Mesenteric fat pad (tissue), 1 donor: ENCODE measurements at regions not wholly inside any gene's neighbourhood (a gene's known extent, or its start where the extent isn't known, plus 50 kb on each side); places are given as distances from the start of the nearest gene placed in this dataset.
"Not testable (repeated sequence)": the region's sequence is repeated elsewhere in the genome, so short reads cannot be mapped to it uniquely, and the experiment has no call there.

Source experiments
- DNase-seq: peaks from one replicate; pipeline ENCODE4 v3.0.0-alpha.2; 2020; ENCODE audit warnings: low spot score
- donor health status: DM: yes; HTN: yes; CAD: no.

DNA sequence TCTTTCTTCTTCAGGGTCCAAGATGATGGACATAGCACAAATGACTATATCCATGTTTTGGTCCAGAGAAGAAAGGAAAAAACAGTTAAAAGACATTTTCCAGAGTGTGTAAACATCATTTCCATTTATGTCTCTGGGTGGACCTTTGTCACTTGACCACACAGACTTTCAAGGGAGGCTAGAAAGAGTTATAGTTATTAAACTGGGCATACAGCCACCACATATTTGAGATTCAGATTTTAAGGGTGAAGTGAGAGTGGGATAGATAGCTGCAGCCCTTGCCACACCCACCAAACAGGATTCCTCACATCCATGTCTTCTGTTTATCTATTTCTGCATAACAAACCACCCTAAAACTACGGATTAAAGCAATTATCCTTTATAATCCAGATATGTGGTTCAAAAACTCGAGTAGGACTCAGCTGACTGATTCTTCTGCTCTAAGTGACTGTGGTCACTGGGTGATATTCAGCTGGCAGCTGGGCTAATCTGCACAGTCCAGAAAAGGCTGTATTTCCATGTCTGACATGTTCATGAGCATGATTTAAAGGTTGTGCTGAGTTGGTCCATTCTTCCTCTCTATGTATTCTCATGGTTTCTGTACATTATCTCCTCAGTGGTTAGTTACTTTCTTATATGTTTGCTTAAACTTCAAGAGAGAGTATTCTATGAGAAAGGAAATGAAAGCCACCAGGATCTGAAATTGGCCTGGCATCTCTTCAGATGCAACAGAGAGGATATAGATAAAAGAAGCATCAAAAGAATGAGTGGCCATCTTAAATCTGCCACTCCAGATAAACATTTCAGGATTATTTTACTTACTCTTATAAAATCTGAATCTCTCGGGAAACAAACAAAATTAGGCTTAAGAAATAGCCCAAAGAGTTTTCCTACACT is 459.8 kb upstream of the CTSO start:
- no peak for DNase-seq

DNA sequence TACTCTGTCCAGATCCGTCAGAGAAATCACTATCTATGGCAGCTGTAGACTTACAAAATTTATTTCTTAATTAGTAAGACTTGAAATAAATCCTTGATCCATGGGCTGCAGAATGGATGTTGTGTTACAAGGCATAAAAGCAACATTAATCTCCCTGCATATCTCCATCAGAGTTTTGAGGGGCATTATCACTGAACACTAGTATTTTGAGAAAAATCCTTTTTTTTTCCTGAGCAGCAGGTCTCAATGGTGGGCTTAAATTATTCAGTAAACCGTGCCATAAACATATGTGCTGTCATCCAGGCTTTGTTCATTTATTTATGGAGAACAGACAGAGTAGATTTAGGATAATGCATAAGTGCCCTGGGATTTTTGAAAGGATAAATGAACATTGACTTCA is 457.9 kb upstream of the CTSO start:
- no peak for DNase-seq

DNA sequence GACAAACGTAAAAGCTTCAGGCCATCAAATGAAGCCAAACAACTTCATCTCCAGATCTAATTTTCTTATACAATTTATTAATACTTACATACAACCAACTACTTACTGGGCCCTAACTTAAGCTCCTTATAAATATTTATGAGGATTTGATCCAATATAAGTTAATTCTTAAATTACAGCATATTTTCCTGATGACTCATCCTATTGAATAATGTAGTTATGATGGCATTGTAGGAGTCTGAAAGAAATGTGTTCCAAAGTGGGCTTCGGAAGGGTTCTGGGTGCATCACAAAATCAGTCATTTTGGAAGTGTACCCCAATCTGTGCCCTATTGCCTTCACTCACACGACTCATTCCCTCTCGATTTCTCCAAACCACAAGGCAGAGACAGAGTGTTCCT is 455.1 kb upstream of the CTSO start:
- no peak for DNase-seq

DNA sequence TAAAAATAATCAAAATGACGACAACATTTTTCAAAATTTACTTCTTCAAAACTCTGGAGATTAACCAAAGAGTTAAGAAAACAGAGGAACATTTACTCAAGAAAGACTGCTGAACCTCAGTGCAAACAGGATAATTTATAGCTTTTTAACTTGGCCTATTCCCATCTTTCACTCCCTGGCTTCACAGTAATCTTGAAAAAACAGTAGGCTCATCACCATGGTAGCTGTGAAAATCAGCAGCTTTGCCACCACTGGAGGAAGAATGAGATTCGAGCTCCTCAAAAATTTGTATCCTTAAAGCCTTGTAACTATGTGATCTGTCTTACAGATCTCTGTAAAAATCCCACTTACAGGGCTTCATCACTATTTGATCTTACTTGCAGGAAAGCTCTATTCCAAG is 447.7 kb upstream of the CTSO start:
- DNase-seq = no peak

DNA sequence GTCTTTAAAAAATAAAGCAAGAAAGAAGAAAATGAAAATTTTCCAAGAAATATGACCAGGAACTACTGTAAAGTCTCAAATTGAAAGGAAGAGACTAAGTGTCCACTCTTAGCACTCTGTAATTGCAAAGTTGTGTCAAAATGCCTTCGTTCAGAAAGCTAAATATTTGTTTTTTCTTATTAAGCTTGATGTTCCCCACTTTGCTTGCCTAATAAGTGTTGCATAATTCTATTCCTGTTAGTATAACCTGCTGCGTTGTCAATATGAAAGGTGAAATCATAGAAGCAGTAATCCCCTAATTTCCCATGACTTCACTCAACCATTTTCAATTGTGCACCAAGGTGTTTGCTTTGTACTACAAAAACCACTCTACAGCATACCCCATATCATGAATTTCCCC is 442.9 kb upstream of the CTSO start:
- no peak for DNase-seq

DNA sequence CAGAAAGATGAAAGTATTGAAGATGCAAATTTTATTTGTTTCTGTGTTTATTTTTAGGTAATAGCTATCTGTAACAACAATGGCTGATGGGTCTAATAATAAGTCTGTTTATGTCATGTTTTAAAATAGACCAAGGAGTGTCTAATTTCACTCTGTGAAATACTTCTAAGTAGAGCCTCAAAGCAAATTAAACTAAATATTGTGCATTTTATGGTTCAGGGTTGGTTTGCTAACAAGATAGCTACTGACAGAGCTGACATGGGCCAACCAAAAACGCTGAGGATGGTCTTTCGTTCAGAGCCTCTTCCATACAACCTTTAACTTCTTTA is 437.6 kb upstream of the CTSO start:
- no peak for DNase-seq

DNA sequence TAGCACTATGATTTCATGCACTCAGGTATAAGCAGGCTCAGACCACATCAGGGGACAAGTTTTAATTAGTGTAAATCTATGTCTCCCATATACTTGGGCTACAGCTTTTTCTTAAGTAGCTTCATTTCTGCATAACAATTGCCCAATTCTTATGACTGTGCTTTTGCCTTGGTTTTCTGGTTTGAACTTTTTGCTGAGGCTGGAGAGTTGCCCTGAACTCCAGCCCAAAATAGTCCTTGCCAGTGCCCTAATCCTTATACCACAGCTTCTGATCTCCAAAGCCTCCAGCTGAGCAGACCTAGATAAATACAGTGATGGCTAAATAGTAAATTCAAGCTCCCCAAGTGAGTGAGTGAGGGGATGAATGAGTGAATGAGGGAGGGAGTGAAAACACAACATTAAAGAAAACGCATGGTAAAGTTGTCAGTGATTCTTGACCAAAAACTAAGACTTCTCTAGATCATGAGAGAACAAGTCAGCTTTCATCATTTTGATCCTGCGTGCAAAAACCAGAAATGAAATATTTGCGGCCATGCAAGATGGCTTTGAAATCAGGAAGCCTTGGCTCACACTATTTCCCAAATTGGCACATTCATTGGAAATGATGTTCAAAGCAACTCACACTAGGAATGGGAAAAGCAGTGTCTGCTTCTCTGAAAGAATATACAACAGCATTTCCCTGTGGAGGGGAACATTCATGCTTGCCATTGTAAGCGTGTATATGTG is 437.1 kb upstream of the CTSO start:
- no peak for DNase-seq

DNA sequence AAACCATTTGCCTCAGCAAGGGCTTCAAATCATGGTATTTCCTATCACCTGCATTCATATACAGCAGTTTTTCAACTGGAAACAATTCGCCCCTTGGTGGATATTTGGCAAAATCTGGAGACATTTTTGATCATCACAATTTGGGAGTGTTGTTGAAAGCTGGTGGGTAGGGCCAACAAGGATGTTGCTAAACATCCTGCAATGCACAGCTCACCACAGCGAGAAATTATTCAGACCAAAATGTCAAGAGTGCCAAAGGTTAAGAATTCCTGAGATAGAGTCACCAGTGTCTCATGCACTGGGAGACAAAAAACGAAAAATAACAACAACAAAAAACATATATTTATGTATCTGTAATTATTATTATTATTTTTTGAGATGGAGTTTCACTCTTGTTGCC is 435.2 kb upstream of the CTSO start:
- no peak for DNase-seq

DNA sequence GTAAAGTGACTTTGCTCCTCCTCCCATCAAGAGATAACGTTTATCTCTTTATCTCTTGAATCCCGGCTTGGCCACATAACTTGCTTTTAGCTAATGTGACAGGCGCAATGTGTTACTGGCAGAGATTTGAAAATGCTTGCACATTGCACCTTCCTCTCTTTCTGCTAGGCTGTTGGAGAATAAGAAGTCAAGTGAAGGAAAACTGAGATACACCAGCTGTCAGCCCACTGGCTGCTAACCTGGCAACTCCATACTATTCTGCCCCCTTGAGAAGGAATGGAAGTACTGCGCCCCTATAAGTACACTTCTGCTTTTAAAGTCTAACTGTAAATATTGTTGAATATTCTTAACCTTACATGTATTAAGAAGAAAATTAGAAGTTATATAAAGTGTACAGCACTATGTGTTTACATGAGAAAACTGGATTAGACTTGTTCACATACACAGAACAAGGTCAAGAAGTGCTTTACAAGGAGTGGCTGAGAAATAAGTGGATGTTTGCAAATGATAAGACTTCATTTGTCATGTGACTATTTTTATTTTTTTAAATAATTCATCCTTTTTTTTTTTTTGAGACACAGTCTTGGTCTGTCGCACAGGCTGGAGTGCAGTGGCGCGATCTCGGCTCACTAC is 424.5 kb upstream of the CTSO start:
- no peak for DNase-seq

DNA sequence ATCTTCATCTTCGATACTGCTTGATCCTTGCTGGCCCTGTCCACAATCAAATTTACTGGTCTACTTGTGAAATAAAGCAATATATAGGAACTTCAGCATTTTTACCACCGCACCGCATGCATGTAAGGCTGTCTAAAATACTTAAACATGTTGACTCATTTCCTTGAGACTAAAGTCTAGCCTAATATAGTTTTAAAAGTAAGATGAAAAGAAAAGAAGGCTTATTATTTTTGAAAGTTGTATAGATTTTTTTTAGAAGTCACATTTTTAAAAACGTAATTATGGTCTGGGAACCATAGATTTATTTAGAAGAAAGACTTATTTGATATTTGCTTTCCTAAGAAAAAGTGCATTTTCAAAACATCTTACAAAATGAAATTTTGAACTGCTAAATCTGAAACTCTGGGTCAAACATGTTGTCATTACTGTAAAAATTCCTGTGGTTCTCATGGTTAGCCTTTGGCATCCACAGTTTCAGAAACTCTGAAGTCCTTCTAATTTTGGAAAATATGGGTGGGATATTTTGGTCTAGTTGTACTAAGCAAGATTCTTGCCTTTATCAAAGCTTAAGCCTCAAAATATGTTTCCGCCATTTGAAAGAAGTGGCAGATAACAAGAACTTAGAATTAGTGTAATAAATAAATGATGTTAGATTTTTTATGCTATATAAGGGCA is 423.5 kb upstream of the CTSO start:
- no peak for DNase-seq

DNA sequence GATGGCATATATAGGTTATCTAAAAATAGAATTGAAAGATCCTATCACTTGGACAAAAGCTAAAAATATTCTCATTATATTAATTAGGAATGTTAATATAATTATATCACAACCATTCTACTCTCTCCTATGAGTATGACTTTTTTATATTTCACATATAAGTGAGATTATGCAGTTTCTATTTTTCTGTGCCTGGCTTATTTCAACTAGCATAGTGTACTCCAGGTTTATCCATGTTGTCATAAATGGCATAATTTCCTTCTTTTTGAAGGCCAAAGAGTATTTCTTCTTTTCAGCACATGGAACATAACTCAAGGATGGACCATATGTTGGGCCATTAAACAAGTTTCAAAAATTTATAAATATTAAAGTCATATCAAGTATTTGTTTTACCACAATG is 421.2 kb upstream of the CTSO start:
- no peak for DNase-seq

DNA sequence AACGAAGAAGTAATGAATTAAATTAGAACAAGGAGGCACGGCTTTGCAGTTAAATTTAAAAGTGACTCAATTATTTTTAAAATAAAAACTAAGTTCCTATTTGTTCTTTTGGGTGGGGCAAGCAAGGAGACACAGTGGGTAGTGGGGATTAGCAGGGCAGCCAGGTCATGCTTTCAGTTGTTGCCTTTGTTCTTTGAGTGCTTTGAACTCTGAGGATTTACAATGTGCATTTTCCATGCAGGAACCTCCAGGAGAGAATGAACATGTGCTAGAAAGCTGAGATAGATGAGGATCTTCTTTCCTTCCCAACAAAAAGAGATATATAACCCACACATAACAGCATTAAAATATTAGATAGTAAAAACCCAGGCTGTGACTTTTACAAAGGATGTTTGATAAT is 420.4 kb upstream of the CTSO start:
- DNase-seq = no peak

DNA sequence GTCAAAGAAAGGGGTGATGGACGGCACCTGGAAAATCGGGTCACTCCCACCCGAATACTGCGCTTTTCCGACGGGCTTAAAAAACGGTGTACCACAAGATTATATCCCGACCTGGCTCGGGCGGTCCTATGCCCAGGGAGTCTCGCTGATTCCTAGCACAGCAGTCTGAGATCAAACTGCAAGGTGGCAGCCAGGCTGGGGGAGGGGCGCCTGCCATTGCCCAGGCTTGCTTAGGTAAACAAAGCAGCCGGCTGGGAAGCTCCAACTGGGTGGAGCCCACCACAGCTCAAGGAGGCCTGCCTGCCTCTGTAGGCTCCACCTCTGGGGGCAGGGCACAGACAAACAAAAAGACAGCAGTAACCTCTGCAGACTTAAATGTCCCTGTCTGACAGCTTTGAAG is 413.8 kb upstream of the CTSO start:
- DNase-seq = not testable (repeated sequence)

DNA sequence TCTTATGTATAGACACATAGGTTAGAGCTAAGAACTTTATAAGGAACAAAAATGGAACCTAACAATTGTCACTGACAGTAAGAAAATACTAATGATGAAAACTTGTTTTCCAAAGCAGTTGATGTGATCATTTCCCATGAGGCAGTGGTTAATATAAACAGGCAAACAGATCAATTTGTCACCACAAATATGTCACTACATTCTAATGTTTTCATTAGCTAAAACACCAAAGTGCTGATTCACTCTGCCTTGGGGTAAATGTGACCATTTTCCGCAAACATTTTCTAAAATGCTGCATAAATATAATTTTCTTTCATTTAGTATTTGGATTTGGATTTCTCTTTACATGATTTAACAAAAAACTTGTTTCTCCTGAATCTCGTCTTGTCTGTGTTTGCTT is 408.9 kb upstream of the CTSO start:
- DNase-seq = no peak

DNA sequence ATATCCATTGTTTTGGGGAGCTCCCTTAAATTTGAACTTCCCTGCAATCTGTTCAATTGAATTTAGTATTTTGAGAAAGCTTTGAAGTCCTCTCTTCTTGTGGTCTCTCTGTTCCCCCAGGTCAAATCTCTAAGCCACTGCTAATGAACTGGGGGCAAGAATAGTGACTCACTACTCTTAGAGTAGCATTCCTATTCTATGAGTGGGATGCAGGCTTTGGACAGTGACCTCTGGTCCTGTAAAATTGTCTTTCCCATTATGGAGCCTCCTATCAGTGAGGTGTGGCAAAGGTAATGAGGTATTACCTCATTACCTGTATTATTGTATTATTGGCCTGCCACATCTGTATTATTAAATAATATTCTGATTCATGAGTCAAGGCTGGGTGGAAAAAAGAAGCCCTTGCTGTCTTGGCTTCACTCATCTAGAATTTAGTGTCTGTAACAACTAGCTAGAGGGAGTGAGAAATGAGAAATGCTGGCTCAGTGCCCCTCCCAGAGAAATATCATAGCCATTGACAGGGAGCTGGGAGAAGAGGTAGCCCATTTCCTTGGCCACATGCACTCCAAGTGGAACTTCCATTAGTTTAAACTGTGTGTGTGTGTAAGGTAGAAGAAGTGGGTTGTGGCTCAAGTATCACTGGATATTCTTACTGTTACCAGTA is 393.9 kb upstream of the CTSO start:
- no peak for DNase-seq

DNA sequence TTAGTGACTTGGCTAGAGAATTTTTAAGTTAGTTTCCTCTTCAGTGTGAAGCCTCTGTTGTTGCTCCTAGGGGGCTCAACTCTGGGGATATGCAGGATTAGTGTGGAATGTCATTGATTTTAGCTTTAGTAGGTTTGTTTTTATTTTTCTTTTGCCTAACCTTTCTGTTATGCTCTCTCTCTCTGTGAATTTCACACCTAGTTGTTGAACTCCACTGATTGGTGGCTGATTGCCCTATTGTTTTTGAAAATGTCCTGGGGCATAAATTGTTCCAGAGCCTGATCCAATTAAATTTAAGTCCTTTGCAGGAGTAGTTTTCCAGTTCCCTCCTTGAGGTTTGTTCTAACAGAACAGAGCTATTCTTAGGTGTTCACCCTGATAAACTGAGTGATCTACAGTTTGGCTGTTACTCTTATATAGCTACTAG is 393.3 kb upstream of the CTSO start:
- no peak for DNase-seq

DNA sequence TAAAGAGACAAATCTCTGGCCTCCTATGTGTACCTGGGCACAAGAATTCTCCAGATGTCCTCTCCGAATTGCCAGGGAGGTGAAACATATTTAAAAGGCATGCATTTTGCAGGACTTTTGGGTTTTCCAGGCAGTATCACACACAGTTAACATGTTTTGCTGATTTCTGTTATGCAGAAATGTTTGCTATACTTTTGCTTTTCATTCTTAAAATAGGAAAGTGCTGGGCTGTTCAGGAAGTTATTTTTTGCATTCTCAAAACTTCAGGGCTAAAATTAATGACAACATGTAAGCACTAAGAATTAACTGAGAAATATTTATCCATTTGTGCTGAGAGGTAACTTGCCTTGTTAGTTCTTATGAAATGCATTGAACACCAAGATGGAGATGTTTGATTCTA is 390.7 kb upstream of the CTSO start:
- DNase-seq = no peak

DNA sequence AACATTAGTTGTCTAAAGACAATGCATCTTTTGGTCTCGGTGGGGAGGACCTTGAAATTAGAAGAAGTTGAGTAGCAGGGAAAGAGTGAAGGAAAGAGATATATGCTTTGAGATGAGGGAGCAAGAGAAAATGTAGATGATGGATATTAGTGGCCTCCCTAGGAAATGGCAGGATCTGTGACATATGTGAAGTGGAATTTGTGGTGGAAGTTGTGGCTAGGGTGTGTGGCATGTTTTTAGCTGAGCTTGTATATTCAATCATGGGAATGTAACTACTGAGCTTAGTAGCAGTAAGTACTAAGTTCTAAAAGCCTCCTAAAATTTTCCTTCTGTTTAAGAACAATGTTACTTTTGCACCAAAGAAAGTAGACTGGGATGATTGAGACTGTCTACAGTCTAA is 382.8 kb upstream of the CTSO start:
- DNase-seq = no peak

DNA sequence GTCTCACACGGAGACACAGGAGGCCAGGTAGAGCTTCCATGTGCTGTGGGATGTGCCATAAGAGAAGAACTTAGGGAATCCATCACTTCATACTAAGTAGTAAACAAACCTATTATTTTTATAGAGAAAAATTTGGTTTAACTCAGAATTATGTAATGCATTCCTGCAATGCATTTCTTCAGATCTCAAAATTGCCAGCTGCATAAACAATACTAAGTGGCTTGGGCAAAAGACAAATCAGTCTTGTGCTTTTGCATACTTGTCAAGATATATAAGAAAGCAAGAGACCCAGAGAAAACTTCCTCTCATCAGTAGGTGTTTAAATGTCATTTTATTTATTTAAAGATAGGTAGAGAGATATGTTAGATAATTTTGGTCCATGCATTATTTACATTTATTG is 382.1 kb upstream of the CTSO start:
- DNase-seq = no peak

DNA sequence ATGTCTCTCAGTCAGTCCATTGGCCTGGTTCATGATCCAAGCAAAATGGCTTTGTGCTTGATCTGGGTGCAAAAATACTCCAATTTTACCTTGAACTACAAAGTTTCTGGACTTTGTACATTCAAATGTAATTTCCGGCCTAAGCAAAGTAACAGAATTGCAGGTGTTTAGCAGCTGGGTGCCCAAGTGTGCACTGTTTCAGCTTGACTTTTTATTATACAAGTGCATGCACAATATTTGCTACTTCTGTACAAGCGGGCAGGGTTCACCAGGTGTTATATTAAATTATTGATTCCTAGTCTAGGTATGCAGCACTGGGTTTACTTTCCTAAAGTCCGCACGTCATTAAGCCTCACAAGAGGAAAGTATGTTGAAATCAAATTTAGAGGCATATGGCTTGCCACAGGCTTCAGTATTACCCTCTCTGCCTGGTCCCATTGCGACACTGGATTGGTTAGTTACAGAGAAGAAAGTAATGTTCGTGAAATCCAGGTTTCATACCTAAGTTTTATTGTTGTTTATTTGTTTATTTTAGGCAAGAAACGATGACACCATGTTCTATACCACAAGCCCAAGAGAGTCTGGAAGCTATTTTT is 376.9 kb upstream of the CTSO start:
- DNase-seq = no peak

DNA sequence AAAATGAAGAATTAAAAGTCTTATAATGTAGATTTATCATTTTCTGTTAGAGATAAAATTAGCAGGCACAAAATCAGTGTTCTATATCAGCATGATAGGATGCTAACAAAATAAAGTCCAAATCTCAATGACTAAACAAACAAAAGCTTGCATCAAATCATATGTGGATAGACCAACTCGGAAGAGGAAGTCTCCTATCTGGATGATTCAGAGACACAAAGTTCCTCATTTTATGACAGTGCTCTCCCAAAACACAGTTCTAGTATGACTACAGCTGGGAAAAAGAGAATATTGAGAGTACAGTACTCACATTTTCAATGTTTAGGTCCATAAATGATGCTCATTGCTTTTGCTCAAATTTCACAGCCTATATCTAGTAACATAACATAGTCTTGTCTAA is 376.1 kb upstream of the CTSO start:
- no peak for DNase-seq
